ENCODE measurements at regions not wholly inside any gene's neighbourhood (a gene's known extent, or its start where the extent isn't known, plus 50 kb on each side); places are given as distances from the start of the nearest gene placed in this dataset.

GRCh38 chr11:97107604-97108003 is 717.8 kb downstream of the JRKL start:
- TF ChIP-seq CTCF (IDR thresholded peaks at IDR 0.05; ENCODE audit: low read depth, low read length): no peak

GRCh38 chr11:97109078-97109477 is 719.3 kb downstream of the JRKL start:
- no peak for DNase-seq (ENCODE audit: extremely low read depth, low read depth)
- TF ChIP-seq CTCF (IDR thresholded peaks at IDR 0.05; ENCODE audit: low read depth, low read length): no peak

More at GRCh38 chr11:97107604-97108003, 717.8 kb downstream of the JRKL start:
- no peak for DNase-seq (ENCODE audit: extremely low read depth, low read depth)

DNA sequence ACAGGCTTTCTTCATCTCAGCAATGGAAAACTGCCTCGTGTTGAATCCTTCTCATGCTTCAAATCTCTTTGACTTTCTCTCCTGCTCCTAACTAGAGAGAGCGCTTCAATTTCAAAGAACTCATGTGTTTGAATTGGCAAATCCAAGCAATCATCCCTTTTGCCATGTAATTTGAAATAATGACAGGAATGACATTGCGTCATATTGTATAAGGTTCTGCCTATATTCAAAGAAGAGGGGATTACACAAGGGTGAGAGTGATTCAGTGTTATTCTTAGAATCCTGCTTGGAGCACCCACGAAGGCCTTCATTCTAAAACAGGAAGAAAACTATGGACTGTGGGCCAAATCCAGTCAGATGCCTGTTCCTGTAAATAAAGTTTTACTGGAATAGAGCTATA is 720.6 kb downstream of the JRKL start:
- DNase-seq (ENCODE audit: extremely low read depth, low read depth): no peak
- no peak for TF ChIP-seq CTCF (IDR thresholded peaks at IDR 0.05; ENCODE audit: low read depth, low read length)

DNA sequence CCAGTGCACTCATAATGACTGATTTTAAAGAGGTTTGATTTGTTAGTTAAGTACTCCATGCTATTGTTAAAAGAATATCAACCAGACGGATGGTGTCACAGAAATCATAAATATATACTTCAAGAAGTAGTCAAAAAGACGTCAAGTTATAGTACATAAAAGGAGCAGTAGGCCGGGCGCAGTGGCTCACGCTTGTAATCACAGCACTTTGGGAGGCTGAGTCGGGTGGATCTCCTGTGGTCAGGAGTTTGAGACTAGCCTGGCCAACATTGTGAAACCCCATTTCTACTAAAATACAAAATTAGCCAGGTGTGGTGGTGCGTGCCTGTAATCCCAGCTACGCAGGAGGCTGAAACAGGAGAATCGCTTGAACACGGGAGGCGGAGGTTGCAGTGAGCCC is 721.7 kb downstream of the JRKL start:
- no peak for DNase-seq (ENCODE audit: extremely low read depth, low read depth)
- TF ChIP-seq CTCF (IDR thresholded peaks at IDR 0.05; ENCODE audit: low read depth, low read length): no peak

DNA sequence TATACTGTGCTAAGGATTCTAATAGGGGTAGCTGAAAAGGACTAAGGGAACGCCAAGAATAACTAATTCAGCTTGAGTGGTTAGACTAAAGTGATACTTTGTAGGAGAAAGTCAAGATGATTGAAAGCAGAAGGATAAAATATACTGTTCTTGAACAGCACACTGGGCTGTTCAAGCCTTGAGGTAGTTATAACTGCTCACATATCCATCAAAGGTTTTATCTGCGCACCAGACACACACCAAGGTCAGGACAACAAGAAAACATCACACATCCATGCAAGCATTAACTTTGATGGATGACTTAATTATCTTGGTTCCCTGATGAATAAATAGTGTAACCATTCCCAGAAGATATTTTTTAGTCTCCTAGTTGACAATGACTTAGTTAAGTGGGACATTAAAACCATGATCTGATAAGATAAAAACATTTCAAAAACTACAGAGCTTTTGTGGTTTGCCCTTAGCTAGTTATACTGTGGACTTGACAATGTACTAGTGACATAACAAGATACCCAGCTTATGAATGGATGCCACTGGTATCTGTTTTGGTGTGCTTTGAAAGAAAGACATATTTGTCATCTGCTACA is 728.9 kb downstream of the JRKL start:
- DNase-seq (ENCODE audit: extremely low read depth, low read depth): no peak
- no peak for TF ChIP-seq CTCF (IDR thresholded peaks at IDR 0.05; ENCODE audit: low read depth, low read length)

DNA sequence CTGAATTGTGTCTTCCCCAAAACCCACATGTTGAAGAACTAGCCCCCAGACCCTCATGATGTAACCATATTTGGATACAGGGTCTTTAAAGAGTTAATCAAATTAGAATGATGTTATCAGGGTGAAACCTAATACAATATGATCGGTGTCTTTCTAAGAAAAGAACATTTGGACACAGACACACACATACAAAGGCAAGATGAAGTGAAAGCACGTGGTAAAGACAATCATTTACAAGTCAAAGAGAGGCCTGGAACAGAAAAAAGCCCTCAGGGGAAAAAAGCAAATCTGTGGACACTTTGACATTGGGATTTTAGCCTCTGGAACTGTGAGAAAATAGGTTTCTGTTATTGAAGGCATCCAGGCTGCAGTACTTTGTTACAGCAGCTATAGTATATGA is 733.4 kb downstream of the JRKL start:
- TF ChIP-seq CTCF (IDR thresholded peaks at IDR 0.05; ENCODE audit: low read depth, low read length): no peak
- no peak for DNase-seq (ENCODE audit: extremely low read depth, low read depth)

DNA sequence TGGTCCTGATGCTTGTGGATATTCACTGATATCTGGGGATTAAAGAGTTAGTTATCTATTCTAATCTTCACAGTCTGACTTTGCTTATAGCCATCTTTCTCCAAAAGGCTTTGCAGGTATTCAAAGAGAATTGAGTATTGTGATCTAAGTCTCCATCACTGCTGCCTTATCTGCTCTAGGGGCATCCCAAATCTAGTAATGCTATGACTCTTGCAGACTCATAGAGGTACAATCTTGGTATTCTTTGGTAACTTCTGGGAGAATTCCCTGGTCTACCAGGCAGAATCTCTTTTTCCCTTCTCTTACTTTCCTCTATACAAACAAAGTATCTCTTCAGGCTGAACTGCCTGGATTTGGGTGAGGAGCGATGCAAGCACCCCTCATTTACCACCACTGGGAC is 746.3 kb downstream of the JRKL start:
- no peak for DNase-seq (ENCODE audit: extremely low read depth, low read depth)
- no peak for TF ChIP-seq CTCF (IDR thresholded peaks at IDR 0.05; ENCODE audit: low read depth, low read length)

Measured in AG09319 (cell line).